Ovary (tissue), 7 donors: ENCODE measurements at regions not wholly inside any gene's neighbourhood (a gene's known extent, or its start where the extent isn't known, plus 50 kb on each side); places are given as distances from the start of the nearest gene placed in this dataset.

Experiments
- DNase-seq, 5 donors: peaks; one replicate each; pipeline ENCODE4 v3.0.0-alpha.2; 2019 to 2020
- H3K27ac ChIP-seq, 2 donors: fragments of 200-600 bp; one replicate each; pipeline versions ENCODE4 v1.5.1 to v1.8.0; 2019 to 2022
- H3K27me3 ChIP-seq: fragments of 200-600 bp; one replicate; pipeline ENCODE4 v1.8.0; 2022
- H3K36me3 ChIP-seq: fragments of 200-600 bp; sonication (generic); one replicate; pipeline ENCODE4 v1.5.1; 2019
- H3K4me1 ChIP-seq: one replicate; pipeline ENCODE4 v1.8.1; 2013; ENCODE audit warnings: mild to moderate bottlenecking, moderate library complexity; ENCODE audit not compliant: insufficient read depth
- H3K4me3 ChIP-seq: fragments of 200-600 bp; sonication (generic); one replicate; pipeline ENCODE4 v1.5.1; 2017
- H3K9me3 ChIP-seq, 2 donors: fragments of 200-600 bp in 1 of 2; sonication (generic) in 1 of 2; one replicate each; pipeline versions ENCODE4 v1.5.1 to v1.8.1; 2013 to 2019; ENCODE audit warnings: mild to moderate bottlenecking in 1 of 2, moderate library complexity in 1 of 2
- EP300 ChIP-seq: sonication (generic); formaldehyde crosslinking; IDR thresholded peaks from one replicate; pipeline ENCODE4 v1.6.1; 2017; ENCODE audit warnings: antibody characterized with exemption
- POLR2A ChIP-seq: fragments of 450-650 bp; IDR thresholded peaks from one replicate; pipeline ENCODE4 v1.6.1; 2017; ENCODE audit warnings: antibody characterized with exemption, mild to moderate bottlenecking, moderate library complexity
- WGBS, 3 donors: extraction: QIAGEN DNeasy Blood & Tissue Kit in 1 of 3; methylation state at CpG; one replicate each; pipeline versions ENCODE4 v1.1.5 to v1.1.7; 2013 to 2017; 5-methylcytosine and 5-hydroxymethylcytosine counted together
- intact Hi-C, 4 donors: fragments of 100-400 bp; cut with DNase I; formaldehyde crosslinking; loops; one replicate each; pipeline versions ENCODE4 v1.11.0 to v1.15.1; 2022 to 2023
- TF ChIP-seq, protein P1 (sequence below), 3 donors: fragments of 450-650 bp in 2 of 3; fragments of 200-600 bp in 1 of 3; IDR thresholded peaks; one replicate each; pipeline versions ENCODE4 v1.5.1 to v1.8.0; 2016 to 2022; ENCODE audit warnings: antibody characterized with exemption in 3 of 3, mild to moderate bottlenecking in 1 of 3
- donor health status: DM: no; HTN: no; CAD: no; lungs with moderate emphysema.
- donor health status: DM: no; HTN: no; CAD: no.
- donor health status: Bipolar disorder and iron deficiency.
- donor health status: DM: no; HTN: no; CAD: no.
- donor health status: DM: yes; HTN: yes; CAD: no.

DNA sequence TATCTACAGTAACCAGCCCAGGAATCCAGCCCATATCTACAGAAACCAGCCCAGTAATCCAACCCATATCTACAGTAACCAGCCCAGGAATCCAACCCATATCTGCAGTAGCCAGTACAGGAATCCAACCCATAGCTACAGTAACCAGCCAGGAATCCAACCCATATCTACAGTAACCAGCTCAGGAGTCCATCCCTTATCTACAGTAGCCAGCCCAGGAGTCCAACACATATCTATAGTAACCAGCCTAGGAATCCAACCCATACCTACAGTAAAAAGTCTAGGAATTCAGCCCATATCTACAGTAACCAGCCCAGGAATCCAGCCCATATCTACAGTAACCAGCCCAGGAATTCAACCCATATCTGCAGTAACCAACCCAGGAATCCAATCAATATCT is 445.0 kb upstream of the BOD1L1 start:
- H3K27ac ChIP-seq = no peak overlapping the region
- H3K4me1 ChIP-seq = no peaks in the 10 kb centered on the region
- DNase-seq = no peak
- no peaks in the 10 kb centered on the region for H3K27me3 ChIP-seq
- no peaks in the 10 kb centered on the region for H3K36me3 ChIP-seq
- intact Hi-C loops = no loop called here
- H3K4me3 ChIP-seq = no peak overlapping the region
- H3K9me3 ChIP-seq = no peaks in the 10 kb centered on the region
- TF ChIP-seq, protein P1, sequence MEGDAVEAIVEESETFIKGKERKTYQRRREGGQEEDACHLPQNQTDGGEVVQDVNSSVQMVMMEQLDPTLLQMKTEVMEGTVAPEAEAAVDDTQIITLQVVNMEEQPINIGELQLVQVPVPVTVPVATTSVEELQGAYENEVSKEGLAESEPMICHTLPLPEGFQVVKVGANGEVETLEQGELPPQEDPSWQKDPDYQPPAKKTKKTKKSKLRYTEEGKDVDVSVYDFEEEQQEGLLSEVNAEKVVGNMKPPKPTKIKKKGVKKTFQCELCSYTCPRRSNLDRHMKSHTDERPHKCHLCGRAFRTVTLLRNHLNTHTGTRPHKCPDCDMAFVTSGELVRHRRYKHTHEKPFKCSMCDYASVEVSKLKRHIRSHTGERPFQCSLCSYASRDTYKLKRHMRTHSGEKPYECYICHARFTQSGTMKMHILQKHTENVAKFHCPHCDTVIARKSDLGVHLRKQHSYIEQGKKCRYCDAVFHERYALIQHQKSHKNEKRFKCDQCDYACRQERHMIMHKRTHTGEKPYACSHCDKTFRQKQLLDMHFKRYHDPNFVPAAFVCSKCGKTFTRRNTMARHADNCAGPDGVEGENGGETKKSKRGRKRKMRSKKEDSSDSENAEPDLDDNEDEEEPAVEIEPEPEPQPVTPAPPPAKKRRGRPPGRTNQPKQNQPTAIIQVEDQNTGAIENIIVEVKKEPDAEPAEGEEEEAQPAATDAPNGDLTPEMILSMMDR (IDR thresholded peaks at IDR 0.05) = no peak
- TF ChIP-seq EP300 = no peak
- TF ChIP-seq POLR2A = no peak

DNA sequence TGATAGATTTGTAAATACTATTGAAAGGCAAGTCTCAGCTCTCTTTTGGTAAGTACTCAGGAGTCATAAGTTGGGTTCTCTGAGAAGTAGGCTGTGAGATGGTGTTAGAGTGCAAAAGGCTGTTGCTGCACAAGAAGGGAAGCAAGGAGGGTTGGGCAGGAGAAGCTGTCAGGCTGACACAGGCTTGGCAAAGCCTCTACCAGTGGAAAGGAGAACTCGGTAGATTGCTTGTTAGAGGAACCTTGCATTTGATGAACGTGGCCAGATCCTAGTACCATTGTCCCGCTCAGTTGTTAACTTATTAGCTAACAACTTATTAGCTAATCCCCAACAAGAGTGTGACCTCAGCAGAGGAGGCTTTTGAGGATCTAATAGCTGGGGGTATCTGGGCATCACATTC is 449.3 kb upstream of the BOD1L1 start:
- Histone ChIP-seq H3K4me3 (no peak overlapping the region), H3K27ac (no peak overlapping the region), H3K4me1 (no peaks in the 10 kb centered on the region), H3K27me3 (no peaks in the 10 kb centered on the region), H3K9me3 (no peaks in the 10 kb centered on the region), H3K36me3 (no peaks in the 10 kb centered on the region)
- intact Hi-C loops = no loop called here
- DNase-seq = no peak
- TF ChIP-seq EP300 (no peak), POLR2A (no peak)
- 84 to 92% (median 87%) methylated on average over 3 of the region's 3 CpGs for WGBS, 3 donors

DNA sequence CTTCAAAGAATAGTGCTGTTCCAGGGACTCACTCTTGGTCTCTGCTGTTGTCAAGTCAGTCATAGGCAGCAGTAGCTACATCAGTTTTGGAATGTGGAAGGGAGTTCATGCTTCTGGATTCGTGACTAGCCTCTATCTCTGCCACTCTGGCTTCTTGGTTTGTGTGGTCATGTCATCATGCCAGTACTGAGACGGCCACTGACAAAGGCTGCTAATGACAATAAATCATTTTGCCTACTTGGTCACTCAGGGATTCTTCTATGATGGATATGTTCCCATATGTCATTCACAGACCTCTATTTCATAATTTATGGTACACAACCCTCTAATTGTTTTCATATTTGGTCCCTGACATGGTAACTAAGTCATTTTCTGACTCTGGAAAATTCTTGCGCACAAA is 450.8 kb upstream of the BOD1L1 start:
- no peak for TF ChIP-seq EP300
- TF ChIP-seq POLR2A = no peak
- TF ChIP-seq, protein P1 (IDR thresholded peaks at IDR 0.05) = no peak
- no peaks in the 10 kb centered on the region for H3K9me3 ChIP-seq
- no peaks in the 10 kb centered on the region for H3K36me3 ChIP-seq
- no peak overlapping the region for H3K4me3 ChIP-seq
- no peak overlapping the region for H3K27ac ChIP-seq
- no peak for DNase-seq
- H3K4me1 ChIP-seq = no peaks in the 10 kb centered on the region
- H3K27me3 ChIP-seq = no peaks in the 10 kb centered on the region
- WGBS, 3 donors = 71 to 86% (median 82%) methylated on average over 3 of the region's 3 CpGs
- intact Hi-C loops = no loop called here

DNA sequence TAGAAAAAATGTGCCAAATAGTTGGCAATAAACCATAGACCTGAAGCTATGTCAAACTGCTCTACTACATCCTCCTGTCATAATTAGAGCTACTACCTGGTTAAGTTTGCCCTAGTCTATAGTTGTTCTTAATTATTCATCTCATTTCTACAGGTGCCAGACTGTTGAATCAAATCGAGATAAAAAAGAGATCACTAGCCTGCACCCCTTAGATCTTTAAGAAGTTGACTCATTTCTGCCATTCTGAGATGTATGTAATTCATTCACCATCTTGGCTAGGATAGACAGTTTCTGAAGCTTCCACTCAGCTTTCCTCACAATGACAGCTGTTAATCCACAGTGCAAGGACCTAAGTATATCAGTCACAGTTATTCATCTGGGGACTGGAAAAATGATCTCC is 452.1 kb upstream of the BOD1L1 start:
- H3K4me3 ChIP-seq = no peak overlapping the region
- no peaks in the 10 kb centered on the region for H3K36me3 ChIP-seq
- no peaks in the 10 kb centered on the region for H3K4me1 ChIP-seq
- intact Hi-C loops = no loop called here
- no peaks in the 10 kb centered on the region for H3K9me3 ChIP-seq
- no peak for TF ChIP-seq POLR2A
- TF ChIP-seq, protein P1 (IDR thresholded peaks at IDR 0.05) = no peak
- TF ChIP-seq EP300 = no peak
- no peak for DNase-seq
- no peak overlapping the region for H3K27ac ChIP-seq
- H3K27me3 ChIP-seq = no peaks in the 10 kb centered on the region
- 81 to 86% (median 83%) methylated on average over 1 of the region's 1 CpG for WGBS, 3 donors

DNA sequence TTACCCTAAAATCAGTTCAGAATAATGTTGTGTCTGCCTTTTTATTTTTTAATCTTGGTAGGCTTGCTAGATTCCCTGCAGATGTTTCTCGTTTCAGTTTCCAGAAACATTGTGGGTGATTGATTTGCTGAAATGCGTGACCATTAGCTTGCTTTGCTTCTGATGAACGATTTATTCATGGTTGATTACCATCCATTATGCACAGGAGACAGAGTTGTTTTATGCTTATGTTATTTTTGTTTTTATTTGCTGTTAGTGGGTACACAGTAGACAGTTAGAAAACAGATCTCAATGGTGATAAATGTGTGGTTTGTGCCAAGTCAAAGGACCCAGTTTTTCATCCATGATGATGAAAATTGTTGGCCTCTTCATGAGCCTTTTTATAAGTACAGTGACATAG is 455.6 kb upstream of the BOD1L1 start:
- WGBS, 3 donors = 35 to 50% (median 41%) methylated on average over 3 of the region's 3 CpGs
- DNase-seq = no peak
- no peaks in the 10 kb centered on the region for H3K36me3 ChIP-seq
- H3K9me3 ChIP-seq = no peaks in the 10 kb centered on the region
- no peaks in the 10 kb centered on the region for H3K27me3 ChIP-seq
- H3K27ac ChIP-seq = no peak overlapping the region
- intact Hi-C loops = no loop called here
- H3K4me3 ChIP-seq = no peak overlapping the region
- TF ChIP-seq EP300 (no peak), POLR2A (no peak)
- TF ChIP-seq, protein P1 (IDR thresholded peaks at IDR 0.05) = no peak
- no peaks in the 10 kb centered on the region for H3K4me1 ChIP-seq
